ENCODE measurements at regions not wholly inside any gene's neighbourhood (a gene's known extent, or its start where the extent isn't known, plus 50 kb on each side); places are given as distances from the start of the nearest gene placed in this dataset.
"Not testable (repeated sequence)": the region's sequence is repeated elsewhere in the genome, so short reads cannot be mapped to it uniquely, and the experiment has no call there.

DNA sequence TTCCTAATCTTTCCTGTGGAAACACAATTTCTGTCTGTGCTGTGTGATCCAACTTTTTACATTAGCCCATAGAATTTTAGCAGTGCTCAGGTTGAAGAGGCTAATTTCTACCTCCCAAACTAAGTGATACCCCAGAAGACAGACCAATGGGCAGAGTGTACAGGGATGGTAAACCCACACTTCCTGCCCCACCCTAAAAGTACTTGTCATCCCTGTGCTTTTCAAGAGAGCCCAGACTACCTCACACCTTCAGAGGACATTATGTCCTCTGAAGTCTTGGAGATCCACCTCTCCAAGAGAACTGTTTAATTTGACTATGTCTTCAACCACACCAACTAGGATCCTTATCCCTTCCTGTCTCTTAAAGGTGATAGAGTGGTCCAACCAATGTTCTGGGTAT is 82.0 kb upstream of the ACSL1 start:
- DNase-seq: no peak

DNA sequence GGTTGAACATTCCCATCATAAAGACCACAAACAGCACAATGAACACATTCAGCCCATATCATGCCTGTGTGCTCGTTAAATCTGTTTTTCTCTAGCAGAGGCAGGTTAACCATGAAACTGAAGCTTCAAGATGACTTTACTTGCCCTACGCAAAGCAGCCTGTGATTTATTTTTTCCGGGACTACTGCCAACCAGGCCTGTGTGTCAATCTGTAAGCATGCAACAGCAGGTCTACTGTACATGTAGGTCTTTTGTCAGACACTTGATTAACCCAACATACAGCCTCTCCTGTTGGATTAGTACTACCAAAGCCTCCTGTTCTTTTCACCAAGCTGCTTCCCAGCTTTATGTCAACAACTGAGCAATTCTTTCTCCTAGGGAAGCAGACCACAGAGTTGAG is 85.5 kb upstream of the ACSL1 start:
- peak; percentile 41 for DNase-seq

DNA sequence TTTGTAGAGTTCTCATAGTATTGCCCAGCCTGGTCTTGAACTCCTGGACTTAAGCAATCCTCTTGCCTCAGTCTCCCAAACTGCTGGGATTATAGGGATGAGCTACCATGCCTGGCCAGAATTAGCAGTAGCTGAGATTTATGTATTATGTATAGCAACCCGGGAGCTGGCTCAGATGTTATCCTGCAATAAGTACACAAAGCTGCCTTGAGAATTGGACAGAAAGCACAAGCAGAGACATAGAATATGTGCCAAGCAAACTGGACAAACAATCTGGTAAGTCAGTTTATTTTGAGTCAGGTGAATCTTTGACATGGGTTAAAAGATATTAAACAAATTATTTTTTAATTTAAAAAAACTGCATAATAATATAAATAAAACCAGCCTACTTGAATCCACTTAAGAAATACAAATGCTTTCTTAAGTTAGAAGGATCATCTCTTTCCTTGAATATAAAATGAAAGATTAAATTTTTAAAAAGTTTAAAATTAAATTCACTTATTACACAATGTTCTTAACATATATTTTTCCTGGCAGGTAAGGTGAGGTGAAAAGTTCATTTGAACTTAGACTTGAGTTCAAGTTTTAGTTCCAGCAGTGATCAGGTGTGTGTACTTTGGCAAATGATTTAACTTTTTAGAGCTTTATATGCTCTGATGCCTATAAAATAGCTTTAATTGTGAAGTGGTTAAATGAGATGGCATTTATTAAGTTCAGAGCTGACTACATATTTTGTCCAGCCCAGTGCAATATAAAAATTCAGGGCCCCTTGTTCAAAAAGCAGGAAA is 87.8 kb upstream of the ACSL1 start:
- DNase-seq: no peak

DNA sequence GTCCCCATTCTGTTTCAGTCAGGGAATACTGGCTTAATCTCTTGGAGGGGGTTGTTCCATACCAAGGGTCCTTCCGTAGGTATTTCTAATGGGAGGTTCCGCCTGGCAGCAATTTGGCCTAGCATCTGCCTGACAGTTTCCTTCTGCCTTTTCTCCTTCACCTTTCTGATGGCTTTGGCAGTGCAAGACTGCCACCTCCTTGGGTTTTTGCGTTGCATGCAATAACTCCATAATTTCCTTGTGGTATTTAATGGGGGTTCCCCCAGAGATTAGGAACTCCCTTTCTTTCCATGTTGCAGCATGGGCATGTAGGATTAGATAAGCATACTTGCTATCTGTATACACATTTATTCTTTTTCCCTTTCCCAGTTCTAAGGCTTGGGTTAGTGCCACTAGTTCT is 93.0 kb upstream of the ACSL1 start:
- DNase-seq: not testable (repeated sequence)

DNA sequence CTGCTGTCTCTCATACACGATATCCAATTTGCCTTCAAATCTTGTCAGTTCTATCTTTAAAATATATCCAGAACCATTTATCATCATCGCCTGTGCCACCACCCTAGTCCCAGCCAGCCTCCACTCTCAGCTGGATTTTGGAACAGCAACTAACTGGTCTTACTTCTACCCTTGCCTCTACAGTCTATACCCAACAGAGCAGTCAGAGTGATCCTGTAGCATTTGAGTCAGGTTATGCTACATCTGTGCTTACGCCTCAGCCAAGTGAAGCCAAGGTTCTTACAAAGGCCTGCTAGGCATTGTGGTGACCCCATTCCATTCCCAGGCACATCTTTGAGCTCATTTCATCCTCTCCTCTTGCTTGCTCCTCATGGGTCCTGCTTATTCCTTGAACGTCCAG is 95.7 kb upstream of the ACSL1 start:
- DNase-seq: no peak

DNA sequence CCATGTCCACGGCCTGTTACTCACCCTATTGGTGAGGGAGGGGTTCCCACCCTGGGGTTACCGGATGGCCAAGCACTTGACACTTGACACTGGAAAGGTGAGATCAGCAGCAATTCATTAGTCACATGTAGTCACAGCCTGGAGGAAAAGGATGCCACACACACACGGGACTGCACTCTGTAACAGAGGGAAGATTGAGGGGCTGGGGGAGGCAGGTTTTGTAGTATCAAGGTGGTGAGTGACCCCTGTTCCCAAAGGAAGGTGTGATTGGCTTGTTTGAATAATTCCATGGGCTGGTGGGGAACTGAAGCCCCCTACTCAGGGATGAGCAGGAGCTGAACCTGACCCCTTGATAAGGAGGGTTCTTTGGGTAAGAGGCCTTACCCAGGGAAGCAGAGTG is 96.0 kb upstream of the HELT start:
- no peak for DNase-seq

DNA sequence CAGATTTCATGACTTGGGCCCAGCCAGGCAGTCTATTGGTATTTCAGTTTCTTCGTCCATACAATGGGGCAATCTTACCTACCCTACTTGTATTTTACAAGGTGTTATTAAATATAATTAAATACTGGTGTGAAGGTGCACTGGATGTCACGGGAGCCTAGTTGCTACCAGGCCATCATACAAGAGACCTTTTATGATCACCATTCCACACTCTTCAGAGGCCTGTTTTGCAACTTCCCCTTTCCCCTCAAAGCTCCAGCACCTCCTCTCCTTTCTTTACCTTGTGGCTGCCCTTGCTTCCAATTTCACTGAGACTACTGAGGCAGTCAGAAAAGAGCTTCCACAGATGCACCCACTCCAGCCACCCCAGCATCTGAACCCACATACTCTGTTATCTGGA is 93.8 kb upstream of the HELT start:
- DNase-seq: no peak

DNA sequence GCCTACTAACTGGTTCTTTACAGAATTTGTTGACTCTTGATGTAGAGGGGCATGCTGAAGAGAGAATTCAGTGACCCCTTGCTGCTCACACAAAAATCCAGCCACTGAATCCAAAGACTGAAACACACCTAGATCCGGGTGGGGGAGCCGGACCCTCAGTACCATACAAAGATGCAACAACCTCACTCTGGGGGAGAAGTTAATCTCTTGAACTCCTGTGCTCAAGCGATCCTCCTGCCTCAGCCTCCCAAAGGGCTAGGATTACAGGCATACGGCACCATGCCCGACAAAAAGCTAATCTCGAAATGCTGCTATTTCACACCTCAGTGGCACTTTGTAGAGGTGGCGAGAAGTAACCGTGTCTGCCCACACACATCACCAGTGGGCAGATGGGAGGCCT is 88.8 kb upstream of the HELT start:
- DNase-seq: no peak

DNA sequence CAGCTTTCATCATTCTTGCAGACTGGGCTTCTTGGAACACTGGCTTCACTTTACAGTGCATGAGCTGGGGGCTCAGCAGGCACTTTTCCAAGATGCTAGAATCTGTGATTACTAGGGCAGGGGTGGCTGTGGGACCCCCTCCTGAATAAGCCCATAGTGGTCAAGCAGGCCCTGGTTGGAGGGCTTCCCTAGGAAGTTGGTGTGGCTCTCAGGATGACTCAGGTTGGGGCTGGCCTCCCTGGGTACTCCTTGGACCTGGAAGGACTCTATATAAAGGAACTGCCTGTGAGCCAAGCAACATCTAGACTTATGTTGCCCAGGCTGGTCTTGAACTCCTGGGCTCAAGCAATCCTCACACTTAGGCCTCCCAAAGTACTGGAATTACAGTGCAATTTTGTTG is 88.3 kb upstream of the HELT start:
- no peak for DNase-seq

DNA sequence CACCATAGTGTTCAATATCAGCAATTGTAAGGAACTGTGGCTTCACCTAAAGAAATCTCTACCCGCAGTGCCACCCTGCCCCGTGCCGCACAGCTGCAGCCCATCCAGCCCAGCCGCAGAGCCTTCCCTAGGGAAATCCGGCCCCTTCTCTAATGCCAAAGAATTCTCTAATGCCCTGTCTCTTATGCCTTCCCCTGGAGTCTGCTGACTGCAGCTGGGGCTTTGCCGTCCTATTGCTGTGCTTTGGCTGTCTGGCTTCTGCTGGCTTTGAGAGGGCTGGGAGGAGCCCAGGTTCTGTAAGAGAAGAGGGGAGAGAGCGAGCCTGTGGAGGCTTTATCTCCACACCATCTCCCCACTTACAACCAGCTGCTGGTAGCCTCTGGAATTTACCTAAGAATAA is 85.9 kb upstream of the HELT start:
- no peak for DNase-seq

DNA sequence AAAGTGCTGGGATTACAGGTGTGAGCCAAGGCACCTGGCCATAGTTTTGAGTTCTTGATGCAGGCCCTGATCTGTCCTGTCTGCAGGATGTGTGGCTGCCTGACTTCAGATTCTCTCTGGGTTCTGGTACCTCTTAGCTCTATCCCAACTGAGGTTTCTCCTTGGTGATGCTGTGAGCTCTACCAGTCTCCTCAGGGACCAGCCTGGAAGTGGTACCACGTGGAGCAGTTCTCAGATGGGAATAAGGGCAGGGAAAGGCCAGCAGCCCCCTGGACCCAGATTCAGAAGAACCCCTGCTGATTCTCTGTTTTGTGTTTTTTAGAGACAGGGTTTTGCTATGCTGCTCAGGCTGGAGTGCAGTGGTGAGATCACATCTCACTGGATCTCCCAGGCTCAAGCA is 85.0 kb upstream of the HELT start:
- DNase-seq: no peak

DNA sequence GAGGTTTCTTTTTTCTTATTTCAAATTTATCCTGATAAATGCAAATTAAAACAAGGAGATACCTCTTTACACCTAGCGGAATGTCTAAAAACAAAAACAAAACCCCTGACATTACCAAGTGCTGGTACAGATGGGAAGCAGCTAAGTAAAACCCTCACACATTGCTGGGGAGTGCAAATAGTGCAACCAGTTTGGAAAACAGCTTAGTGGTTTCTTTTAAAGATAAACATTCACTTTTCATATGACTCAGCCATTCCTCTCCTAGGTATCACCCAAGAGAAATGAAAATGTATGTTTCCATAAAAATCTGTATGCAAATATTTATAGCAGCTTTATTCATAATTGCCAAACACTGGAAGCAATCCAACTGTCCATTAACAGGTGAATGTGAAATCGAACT is 84.1 kb upstream of the HELT start:
- DNase-seq: no peak

DNA sequence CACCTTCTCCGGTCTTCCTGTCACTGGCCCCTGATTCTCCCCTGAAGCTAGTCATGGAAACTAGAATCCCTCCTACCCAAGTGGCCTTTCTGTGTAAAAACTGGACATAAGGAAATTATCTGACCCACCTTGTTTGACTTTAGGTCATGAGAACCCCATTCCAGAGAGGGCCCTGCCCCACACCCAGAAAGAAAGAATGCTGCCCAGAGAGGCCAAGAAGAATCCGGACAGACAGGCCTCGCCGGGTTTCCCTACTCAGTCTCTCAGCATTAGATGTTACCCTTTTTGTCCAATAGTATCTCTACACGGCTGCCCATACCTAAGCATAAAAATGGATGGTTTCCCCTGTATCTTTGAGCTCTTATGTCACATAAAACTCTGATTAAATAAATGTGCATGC is 83.3 kb upstream of the HELT start:
- DNase-seq: no peak

DNA sequence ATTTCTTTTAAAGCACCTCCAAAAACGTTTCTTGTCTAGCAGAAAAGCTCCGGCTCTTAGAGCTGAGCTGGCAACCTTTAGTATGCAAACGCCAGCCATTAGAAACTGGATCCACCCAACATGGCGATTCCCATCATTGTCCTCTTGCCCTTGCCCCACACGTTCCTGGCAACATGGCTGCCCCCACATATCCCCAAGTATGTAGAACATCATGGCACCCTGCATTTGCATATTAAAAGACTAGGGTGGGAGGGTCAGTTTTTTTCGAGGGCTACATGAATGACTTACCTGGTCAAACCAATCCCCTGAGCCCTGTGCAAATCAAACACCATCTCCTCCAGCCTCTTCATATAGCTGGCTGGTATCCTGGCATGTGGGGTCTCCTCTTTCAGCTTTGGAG is 82.2 kb upstream of the HELT start:
- DNase-seq: no peak

DNA sequence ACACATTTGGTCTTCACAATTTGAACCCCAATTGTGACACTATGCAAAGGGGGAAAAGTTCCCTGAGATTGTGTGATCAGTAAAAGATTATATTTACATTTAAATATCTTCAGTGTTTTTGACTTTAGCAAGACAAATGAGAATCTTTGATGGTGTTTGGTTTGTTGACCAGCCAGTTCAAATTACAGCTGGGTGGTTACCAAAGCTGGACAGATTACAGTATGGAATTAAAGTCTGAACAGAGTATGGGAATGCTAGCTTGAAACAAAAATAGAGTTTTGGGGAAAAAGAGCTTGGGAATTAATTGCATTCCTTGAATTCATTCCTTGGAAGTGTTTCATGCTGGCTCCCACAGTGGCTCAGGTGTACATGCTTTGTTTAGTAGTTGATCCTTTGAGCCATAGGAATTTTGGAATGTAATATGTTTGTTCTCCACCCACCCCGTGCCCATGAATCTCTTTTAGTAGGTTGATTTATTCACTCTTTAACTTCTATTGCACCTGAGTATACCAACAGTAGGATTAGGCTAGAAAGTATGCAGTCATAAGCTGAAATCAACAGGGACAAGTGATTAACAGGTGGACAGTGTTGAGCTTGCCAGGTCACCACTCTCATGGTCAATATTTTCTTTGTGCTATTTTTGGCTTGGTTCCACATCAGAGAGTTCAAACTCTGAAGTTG is 81.1 kb upstream of the HELT start:
- DNase-seq: no peak

DNA sequence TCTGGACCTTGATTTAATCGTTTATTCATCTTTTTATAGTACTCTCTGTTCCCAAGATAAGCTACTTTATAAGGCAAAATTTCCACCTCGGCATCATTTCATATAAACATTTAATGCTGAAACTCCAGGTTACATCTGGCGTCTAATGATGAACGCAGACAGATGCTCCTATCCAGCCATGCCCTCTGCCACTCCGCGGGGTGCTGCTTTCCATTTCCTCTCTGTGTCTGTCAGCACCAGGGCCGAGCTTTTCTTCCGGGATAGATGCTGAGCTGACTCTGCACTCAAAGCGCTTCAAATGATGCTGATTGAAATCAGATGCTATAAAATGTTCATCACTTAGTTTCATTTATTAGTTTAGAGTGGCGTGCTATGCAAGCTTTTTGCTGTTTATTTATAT is 80.5 kb upstream of the HELT start:
- DNase-seq: no peak

DNA sequence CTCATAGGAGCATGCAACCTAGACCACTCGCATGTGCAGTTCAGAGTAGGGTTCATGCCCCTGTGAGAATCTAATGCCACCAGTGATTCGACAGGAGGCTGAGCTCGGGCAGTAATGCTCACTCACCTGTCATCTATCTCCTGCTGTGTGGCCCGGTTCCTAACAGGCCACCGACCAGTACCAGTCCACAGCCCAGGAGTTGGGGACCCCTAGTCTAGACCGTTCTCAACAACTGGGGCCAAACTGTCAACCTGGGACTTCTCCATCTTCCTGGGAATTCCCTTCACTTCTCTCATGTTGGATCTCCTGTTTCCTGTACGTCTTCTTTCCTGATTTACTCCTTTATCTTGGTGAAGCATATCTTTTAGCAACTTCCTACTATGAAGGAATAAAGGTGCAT is 79.4 kb upstream of the HELT start:
- DNase-seq: no peak

DNA sequence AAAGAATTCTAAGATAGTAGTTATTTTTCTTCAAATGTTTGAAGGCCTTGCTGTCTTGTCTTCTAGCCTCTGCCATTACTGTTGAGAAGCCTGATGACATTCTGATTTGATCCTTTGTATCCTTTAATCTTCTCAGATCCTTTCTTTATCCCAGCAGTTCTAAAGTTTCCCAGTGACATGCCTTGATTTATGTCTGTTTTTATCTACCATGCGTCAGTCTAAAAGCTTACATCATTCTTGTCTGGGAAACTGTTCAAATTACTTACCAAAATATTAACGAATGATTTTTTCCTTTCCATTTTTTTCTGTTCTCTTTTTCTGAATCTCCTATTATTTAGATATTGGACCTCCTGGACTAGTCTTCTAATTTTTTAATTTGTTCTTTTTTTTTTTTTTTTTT is 78.3 kb upstream of the HELT start:
- no peak for DNase-seq

DNA sequence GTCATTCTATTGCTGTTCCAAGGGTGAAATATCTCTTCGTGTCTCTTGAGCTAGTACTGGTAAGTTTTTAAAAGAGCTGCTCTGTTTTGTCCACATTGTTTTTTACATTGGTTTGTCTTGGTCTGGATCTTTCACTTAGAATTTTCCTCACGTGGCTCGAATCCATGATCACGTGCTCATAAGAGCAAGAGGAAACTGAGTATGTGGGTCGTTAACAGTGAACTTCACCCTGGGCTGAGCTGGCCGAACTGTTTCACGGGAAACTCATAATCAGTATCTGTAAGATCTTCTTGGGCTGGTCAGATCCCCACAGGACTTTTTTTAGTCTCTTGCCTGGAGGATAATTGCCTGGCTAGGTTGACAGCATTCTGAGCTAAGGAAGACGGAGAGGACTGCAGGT is 77.8 kb upstream of the HELT start:
- DNase-seq: no peak

DNA sequence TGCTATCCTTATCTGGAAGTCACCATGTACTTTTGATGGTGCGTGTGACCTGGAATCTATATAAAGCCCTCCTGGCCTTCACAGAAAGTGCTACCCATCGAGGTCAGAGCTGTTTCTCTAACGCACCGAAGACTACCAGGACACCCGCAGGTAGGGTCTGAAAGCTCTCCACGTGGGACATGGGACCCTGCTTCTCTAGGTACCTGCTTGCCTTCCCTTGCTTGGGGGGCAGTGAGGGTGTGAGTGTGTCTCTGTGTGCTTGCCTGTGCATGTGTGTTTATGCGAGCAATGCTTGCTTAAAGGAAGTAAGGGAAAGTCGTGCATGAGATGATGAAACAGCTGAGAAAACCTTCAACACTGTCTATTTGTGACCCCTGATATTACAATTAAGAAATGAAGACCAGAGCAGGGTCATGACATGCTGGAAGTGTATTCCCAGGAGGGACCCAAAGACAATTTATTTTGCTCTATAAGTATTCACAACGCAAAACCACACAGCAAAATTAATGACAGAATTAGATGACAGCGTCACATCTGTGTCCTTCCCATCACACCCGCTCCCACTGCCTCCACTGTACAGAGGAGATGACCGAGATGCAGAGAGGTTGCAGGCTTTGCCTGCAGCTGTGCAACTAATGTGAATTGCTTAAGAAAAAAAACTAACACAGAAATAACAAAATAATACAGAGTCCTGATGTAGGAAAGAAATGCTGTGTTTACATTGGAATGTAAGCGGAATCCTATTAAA is 76.4 kb upstream of the HELT start:
- no peak for DNase-seq

DNA sequence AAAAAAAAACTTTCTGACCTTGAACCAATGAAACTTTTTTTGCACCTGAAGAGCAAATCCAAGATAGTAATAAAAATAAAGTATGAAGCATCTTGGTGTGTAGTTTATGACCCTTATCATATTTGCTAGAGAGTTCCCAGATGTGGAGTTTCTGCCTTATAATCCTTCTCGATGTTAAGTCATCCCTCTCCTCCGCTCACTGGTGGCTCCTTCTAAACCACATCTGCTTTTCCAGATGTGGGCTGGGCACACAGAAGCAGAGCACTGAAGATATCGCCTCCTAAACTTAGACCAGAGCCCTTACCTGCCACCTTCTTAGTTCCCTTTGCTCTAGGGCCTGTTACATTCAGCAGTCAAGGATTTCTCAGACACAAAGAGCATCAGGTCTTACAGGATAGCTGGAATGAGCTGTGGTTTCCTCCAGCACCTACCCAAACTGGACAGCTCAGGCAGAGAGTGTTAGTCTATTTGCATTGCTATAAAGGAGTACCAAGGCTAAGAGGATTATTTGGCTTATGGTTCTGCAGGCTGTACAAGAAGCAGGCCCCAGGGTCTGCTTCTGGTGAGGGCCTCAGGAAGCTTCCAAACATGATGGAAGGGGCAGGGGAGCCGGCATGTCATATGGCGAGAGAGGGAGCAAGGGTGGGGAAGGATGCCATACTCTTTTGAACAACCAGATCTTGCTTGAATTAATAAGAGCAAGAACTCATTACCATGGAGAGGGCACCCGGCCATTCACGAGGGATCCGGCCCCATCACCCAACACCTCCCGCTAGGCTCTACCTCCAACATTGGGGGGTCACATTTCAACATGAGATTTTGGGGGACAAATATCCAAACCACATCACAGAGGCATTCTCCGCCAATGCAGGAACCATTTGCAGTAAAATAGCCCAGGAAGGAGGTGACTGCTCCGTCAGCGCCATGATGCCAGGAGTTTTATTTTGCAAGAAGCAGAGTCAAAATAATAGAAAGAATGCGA is 75.6 kb upstream of the HELT start:
- no peak for DNase-seq

DNA sequence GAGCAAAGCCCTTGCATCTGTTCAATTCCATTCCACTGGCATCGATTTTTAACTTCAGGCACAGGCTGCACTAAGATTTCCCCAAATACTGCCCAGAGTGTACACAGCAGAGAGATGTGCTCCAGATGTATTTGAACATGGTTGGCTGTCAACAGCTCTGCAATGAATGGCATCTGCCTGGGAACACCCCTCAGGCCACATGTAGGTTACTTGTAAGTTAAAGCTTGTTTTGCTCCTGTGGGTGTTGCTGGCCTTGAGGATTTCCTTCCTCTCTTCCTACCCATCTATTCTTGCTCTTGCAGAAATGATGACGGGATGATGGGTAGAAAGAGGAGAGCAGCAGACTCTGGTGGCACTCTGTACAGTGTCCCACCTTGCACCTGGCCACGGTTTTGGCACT is 69.3 kb upstream of the HELT start:
- DNase-seq: no peak
